Spleen (tissue), 11 donors: ENCODE measurements at regions not wholly inside any gene's neighbourhood (a gene's known extent, or its start where the extent isn't known, plus 50 kb on each side); places are given as distances from the start of the nearest gene placed in this dataset.

Source experiments
- DNase-seq: peaks from one replicate; pipeline ENCODE4 v3.0.0-alpha.2; 2020
- H3K27ac ChIP-seq, 8 donors: fragments of 200-600 bp; sonication (generic) in 7 of 8; 1 replicate in 4 of 8; 2 replicates in 4 of 8; pipeline versions ENCODE4 v1.5.0 to v1.8.0; 2016 to 2021; ENCODE audit warnings: inconsistent platforms in 4 of 8, mild to moderate bottlenecking in 4 of 8, moderate library complexity in 1 of 8
- H3K27me3 ChIP-seq, 7 donors: fragments of 200-600 bp; sonication (generic) in 6 of 7; replicated peaks in 1 of 7; 1 replicate in 4 of 7; 2 replicates in 3 of 7; pipeline versions ENCODE4 v1.5.0 to v1.8.0; 2016 to 2021; ENCODE audit warnings: inconsistent platforms in 3 of 7, mild to moderate bottlenecking in 1 of 7
- H3K36me3 ChIP-seq, 6 donors: fragments of 200-600 bp; sonication (generic) in 5 of 6; 1 replicate in 4 of 6; 2 replicates in 2 of 6; pipeline versions ENCODE4 v1.5.0 to v1.8.0; 2016 to 2021; ENCODE audit warnings: inconsistent platforms in 2 of 6
- H3K4me1 ChIP-seq, 6 donors: fragments of 200-600 bp; sonication (generic) in 5 of 6; 1 replicate in 3 of 6; 2 replicates in 3 of 6; pipeline versions ENCODE4 v1.5.0 to v1.8.0; 2016 to 2021; ENCODE audit warnings: inconsistent platforms in 3 of 6
- H3K4me3 ChIP-seq, 8 donors: fragments of 200-600 bp; sonication (generic) in 7 of 8; 1 replicate in 4 of 8; 2 replicates in 4 of 8; pipeline versions ENCODE4 v1.5.0 to v1.8.0; 2016 to 2021; ENCODE audit warnings: inconsistent platforms in 4 of 8, mild to moderate bottlenecking in 4 of 8, moderate library complexity in 2 of 8
- H3K9me3 ChIP-seq, 8 donors: fragments of 200-600 bp; sonication (generic) in 7 of 8; 1 replicate in 4 of 8; 2 replicates in 4 of 8; pipeline versions ENCODE4 v1.5.0 to v1.8.0; 2016 to 2021; ENCODE audit warnings: inconsistent platforms in 4 of 8
- POLR2A ChIP-seq, 3 donors: fragments of 450-650 bp; IDR thresholded peaks; one replicate each; pipeline ENCODE4 v1.5.1; 2017; ENCODE audit warnings: antibody characterized with exemption in 3 of 3, mild to moderate bottlenecking in 1 of 3
- POLR2AphosphoS5 ChIP-seq, 3 donors: sonication (generic); formaldehyde crosslinking; IDR thresholded peaks; one replicate each; pipeline ENCODE4 v1.5.1; 2017; ENCODE audit warnings: antibody characterized with exemption in 3 of 3
- WGBS, 5 donors: extraction: QIAGEN DNeasy Blood & Tissue Kit in 3 of 5; methylation state at CpG; one replicate each; pipeline versions ENCODE4 v1.1.5 to v1.1.7; 2013 to 2018; 5-methylcytosine and 5-hydroxymethylcytosine counted together
- intact Hi-C: fragments of 100-400 bp; cut with DNase I; formaldehyde crosslinking; loops from one replicate; pipeline ENCODE4 v1.15.0; 2023; ENCODE audit warnings: low total_unique reads
- TF ChIP-seq, protein P1 (sequence below), 11 experiments: fragments of 200-600 bp in 7 of 11; fragments of 450-650 bp in 4 of 11; sonication (generic) in 4 of 11; IDR thresholded peaks in 8 of 11; conservative IDR thresholded peaks in 3 of 11; 1 replicate in 7 of 11; 2 replicates in 4 of 11; pipeline versions ENCODE4 v1.4.0 to v1.8.0; 2016 to 2021; ENCODE audit warnings: antibody characterized with exemption in 11 of 11, inconsistent platforms in 4 of 11, mild to moderate bottlenecking in 1 of 11
- donor health status: healthy with polysubstance abuse.
- donor health status: DM: no; HTN: no; CAD: no; lungs with moderate emphysema.
- donor health status: DM: no; HTN: no; CAD: no.
- donor health status: Bipolar disorder and iron deficiency.
- donor health status: healthy.
- donor health status: DM: no; HTN: no; CAD: no.
- donor health status: DM: yes; HTN: yes; CAD: no.

DNA sequence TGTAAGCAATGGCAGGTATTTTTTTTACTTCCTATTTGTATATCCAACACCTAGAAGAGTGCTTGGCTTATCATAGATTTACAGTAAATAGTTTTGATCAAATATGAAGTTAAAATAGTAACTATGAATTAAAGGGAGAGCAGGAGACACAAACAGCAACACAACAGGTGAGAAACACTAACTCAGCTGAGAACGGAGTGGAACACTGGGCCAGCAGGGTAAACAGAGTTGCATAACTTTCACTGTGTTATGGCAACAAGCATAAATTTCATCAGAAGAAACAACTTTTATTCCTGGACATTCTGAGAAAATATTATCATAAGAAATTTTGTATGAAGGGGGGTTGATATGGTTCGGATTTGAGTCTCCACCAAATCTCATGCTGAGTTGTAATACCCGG, 52.2 kb upstream of the SMIM30 start:
- intact Hi-C loops = no loop called here

More for the DNA sequence above, 52.2 kb upstream of the SMIM30 start:
- H3K9me3 ChIP-seq = peaks cover 0 to 6% (median 0%) of the 10 kb centered on the region in 8 donors
- no peaks in the 10 kb centered on the region for H3K4me1 ChIP-seq
- no peak overlapping the region for H3K27ac ChIP-seq
- H3K36me3 ChIP-seq = no peaks in the 10 kb centered on the region
- 70 to 83% (median 79%) methylated on average over 3 of the region's 3 CpGs for WGBS, 5 donors
- H3K27me3 ChIP-seq = no peaks in the 10 kb centered on the region
- DNase-seq = no peak
- no peak overlapping the region for H3K4me3 ChIP-seq
- no peak for TF ChIP-seq POLR2A (IDR thresholded peaks at IDR 0.05)
- TF ChIP-seq POLR2AphosphoS5 (IDR thresholded peaks at IDR 0.05) = no peak
- TF ChIP-seq, protein P1, sequence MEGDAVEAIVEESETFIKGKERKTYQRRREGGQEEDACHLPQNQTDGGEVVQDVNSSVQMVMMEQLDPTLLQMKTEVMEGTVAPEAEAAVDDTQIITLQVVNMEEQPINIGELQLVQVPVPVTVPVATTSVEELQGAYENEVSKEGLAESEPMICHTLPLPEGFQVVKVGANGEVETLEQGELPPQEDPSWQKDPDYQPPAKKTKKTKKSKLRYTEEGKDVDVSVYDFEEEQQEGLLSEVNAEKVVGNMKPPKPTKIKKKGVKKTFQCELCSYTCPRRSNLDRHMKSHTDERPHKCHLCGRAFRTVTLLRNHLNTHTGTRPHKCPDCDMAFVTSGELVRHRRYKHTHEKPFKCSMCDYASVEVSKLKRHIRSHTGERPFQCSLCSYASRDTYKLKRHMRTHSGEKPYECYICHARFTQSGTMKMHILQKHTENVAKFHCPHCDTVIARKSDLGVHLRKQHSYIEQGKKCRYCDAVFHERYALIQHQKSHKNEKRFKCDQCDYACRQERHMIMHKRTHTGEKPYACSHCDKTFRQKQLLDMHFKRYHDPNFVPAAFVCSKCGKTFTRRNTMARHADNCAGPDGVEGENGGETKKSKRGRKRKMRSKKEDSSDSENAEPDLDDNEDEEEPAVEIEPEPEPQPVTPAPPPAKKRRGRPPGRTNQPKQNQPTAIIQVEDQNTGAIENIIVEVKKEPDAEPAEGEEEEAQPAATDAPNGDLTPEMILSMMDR (IDR thresholded peaks at IDR 0.05 in 8 of 11, conservative IDR thresholded peaks at IDR 0.05 in 3 of 11) = no peak
